ENCODE measurements at regions not wholly inside any gene's neighbourhood (a gene's known extent, or its start where the extent isn't known, plus 50 kb on each side); places are given as distances from the start of the nearest gene placed in this dataset.

DNA sequence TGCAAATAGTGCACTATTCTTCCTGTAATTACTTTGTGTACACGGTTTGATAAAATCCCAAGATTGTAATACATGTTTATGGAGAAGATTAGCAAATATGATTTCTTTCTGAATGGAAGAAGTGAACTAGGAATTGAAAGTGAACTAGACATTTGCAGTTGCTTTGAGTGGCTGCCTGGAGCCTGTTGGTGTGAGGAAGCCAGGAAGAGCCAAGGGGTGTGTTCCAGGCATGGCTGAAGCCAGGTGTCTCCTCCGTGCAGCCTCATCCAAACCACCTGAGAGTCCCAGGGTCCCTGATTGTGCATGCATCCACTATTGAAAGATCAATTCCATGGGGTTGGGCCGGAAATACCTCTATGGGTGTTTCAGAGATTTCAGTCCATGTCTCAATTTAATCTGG is 253.1 kb upstream of the SHH start:
- TF ChIP-seq EZH2phosphoT487 (IDR thresholded peaks at IDR 0.05; ENCODE audit: insufficient read depth, low read depth) (no peak), EZH2 (IDR thresholded peaks at IDR 0.05; ENCODE audit: insufficient read depth, poor library complexity, severe bottlenecking) (no peak)
- no peaks in the 10 kb centered on the region for H3K27me3 ChIP-seq (replicated peaks; ENCODE audit: insufficient read depth)
- no peak overlapping the region for H3K9ac ChIP-seq
- H3K4me1 ChIP-seq (ENCODE audit: insufficient read depth), result no peaks in the 10 kb centered on the region
- no peaks in the 10 kb centered on the region for H3K9me2 ChIP-seq (ENCODE audit: insufficient read depth)
- no peak overlapping the region for H3K4me2 ChIP-seq (ENCODE audit: unreplicated experiment)
- no peak overlapping the region for H3K4me3 ChIP-seq
- H4K20me1 ChIP-seq (ENCODE audit: insufficient read depth), result no peaks in the 10 kb centered on the region
- no peak overlapping the region for H2AFZ ChIP-seq
- in situ Hi-C loops (cut with MboI), result no loop called here
- H3K9me3 ChIP-seq (ENCODE audit: low read depth), result no peaks in the 10 kb centered on the region
- 1 to 2% methylated on average over 3 of the region's 3 CpGs for WGBS, 2 experiments (ENCODE audit: low coverage in 1 of 2, low lambda C conversion rate in 2 of 2, missing lambda C conversion rate in 2 of 2)
- no peaks in the 10 kb centered on the region for H3K36me3 ChIP-seq (ENCODE audit: low read depth)
- no peaks in the 10 kb centered on the region for H3K79me2 ChIP-seq (ENCODE audit: insufficient read depth)
- DNase-seq, result no peak
- no peak overlapping the region for H3K27ac ChIP-seq
- no peaks in the 10 kb centered on the region for H3F3A ChIP-seq (ENCODE audit: insufficient read depth)

DNA sequence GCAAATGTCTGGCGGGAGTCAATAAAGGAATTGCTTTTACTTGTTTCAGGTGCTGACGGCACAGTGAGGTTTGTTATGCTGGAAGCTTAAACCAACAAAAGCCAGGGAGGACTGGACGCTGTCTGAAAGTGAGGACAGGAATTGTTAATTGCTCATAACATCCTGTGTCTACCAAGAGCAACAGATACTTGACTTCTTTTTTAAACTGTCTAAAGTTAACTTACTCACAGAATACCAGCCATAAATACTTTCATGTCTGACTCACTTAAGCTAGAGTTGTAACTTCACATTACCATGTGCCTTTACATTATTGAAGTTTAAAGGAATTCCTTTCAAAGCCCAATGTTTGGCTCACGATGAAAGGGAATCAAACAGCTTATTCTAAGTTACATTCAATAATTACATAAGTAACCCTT is 252.7 kb upstream of the SHH start:
- DNase-seq, result no peak
- Histone ChIP-seq H3K9me3 (ENCODE audit: low read depth) (no peaks in the 10 kb centered on the region), H3F3A (ENCODE audit: insufficient read depth) (no peaks in the 10 kb centered on the region), H4K20me1 (ENCODE audit: insufficient read depth) (no peaks in the 10 kb centered on the region), H3K79me2 (ENCODE audit: insufficient read depth) (no peaks in the 10 kb centered on the region), H3K9ac (no peak overlapping the region), H3K4me1 (ENCODE audit: insufficient read depth) (no peaks in the 10 kb centered on the region), H3K4me2 (ENCODE audit: unreplicated experiment) (no peak overlapping the region), H2AFZ (no peak overlapping the region), H3K9me2 (ENCODE audit: insufficient read depth) (no peaks in the 10 kb centered on the region), H3K27ac (no peak overlapping the region), H3K4me3 (no peak overlapping the region), H3K36me3 (ENCODE audit: low read depth) (no peaks in the 10 kb centered on the region), H3K27me3 (replicated peaks; ENCODE audit: insufficient read depth) (no peaks in the 10 kb centered on the region)
- no peak for TF ChIP-seq EZH2 (IDR thresholded peaks at IDR 0.05; ENCODE audit: insufficient read depth, poor library complexity, severe bottlenecking)
- no peak for TF ChIP-seq EZH2phosphoT487 (IDR thresholded peaks at IDR 0.05; ENCODE audit: insufficient read depth, low read depth)
- in situ Hi-C loops (cut with MboI), result no loop called here
- 0 to 4% methylated on average over 4 of the region's 4 CpGs for WGBS, 2 experiments (ENCODE audit: low coverage in 1 of 2, low lambda C conversion rate in 2 of 2, missing lambda C conversion rate in 2 of 2)

DNA sequence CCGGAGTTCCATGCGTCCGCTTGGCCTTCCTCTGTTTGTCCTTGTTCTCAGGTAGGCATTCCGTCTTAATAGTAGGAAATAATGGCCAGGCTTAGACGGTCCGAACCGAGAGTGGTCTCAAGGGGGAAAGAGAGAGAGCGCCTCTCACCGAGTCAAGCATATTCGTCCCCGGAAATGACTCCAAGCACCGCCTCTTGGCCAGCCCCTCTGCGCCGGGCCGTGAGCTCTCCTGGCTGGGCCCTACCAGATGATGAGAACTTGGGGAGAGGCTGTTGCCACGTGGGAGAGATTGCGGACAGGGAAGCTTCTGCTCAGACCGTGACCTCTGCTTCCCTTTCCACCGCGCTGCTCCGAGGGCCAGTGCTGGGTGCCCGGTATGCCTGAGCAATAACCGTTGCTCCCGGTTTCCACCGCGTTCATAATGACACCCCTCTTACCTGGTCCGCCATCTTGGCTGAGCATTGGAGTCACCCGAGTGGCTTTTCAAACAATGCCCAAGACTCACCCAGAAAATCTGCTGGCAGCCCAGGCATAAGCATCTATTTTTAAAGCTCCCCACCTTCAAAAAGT is 251.1 kb upstream of the SHH start:
- in situ Hi-C loops (cut with MboI), result no loop called here
- TF ChIP-seq EZH2 (IDR thresholded peaks at IDR 0.05; ENCODE audit: insufficient read depth, poor library complexity, severe bottlenecking), result no peak
- no peak for TF ChIP-seq EZH2phosphoT487 (IDR thresholded peaks at IDR 0.05; ENCODE audit: insufficient read depth, low read depth)
- WGBS, 2 experiments (ENCODE audit: low coverage in 1 of 2, low lambda C conversion rate in 2 of 2, missing lambda C conversion rate in 2 of 2), result 52 to 53% methylated on average over 27 to 28 of the region's 28 CpGs

DNA sequence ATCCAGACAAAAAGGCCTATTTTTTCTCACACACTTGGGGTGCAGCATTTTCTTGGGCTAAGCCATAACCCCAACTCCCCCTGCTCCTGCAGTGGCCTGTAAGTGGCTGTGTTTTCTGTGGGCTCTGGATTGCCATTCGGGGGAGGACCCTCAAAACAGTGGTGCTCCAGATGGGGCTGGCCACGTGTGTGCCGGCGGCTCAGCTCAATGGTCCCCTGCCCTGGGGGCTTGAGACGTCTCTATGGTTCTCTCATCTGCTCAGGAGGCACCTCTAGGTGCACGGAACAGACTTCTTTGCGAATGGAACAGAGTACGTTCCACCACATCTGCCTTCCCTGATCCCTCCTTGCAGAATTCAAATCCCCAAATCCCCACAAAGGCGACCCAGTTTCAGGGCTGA is 250.0 kb upstream of the SHH start:
- TF ChIP-seq EZH2phosphoT487 (IDR thresholded peaks at IDR 0.05; ENCODE audit: insufficient read depth, low read depth) (no peak), EZH2 (IDR thresholded peaks at IDR 0.05; ENCODE audit: insufficient read depth, poor library complexity, severe bottlenecking) (no peak)
- H3K9me3 ChIP-seq (ENCODE audit: low read depth), result no peaks in the 10 kb centered on the region
- H3F3A ChIP-seq (ENCODE audit: insufficient read depth), result no peaks in the 10 kb centered on the region
- H2AFZ ChIP-seq, result no peak overlapping the region
- in situ Hi-C loops (cut with MboI), result no loop called here
- H3K27me3 ChIP-seq (replicated peaks; ENCODE audit: insufficient read depth), result no peaks in the 10 kb centered on the region
- no peaks in the 10 kb centered on the region for H3K36me3 ChIP-seq (ENCODE audit: low read depth)
- no peak for DNase-seq
- H3K9me2 ChIP-seq (ENCODE audit: insufficient read depth), result no peaks in the 10 kb centered on the region
- 41 to 46% methylated on average over 9 of the region's 9 CpGs for WGBS, 2 experiments (ENCODE audit: low coverage in 1 of 2, low lambda C conversion rate in 2 of 2, missing lambda C conversion rate in 2 of 2)
- no peaks in the 10 kb centered on the region for H3K4me1 ChIP-seq (ENCODE audit: insufficient read depth)
- no peak overlapping the region for H3K27ac ChIP-seq
- H3K79me2 ChIP-seq (ENCODE audit: insufficient read depth), result no peaks in the 10 kb centered on the region
- H3K9ac ChIP-seq, result no peak overlapping the region
- H3K4me2 ChIP-seq (ENCODE audit: unreplicated experiment), result no peak overlapping the region
- no peaks in the 10 kb centered on the region for H4K20me1 ChIP-seq (ENCODE audit: insufficient read depth)
- no peak overlapping the region for H3K4me3 ChIP-seq

More for the DNA sequence above, 251.1 kb upstream of the SHH start:
- H3K9ac ChIP-seq, result no peak overlapping the region
- no peaks in the 10 kb centered on the region for H3K4me1 ChIP-seq (ENCODE audit: insufficient read depth)
- no peaks in the 10 kb centered on the region for H4K20me1 ChIP-seq (ENCODE audit: insufficient read depth)
- no peaks in the 10 kb centered on the region for H3K27me3 ChIP-seq (replicated peaks; ENCODE audit: insufficient read depth)
- no peak overlapping the region for H3K27ac ChIP-seq
- H3K36me3 ChIP-seq (ENCODE audit: low read depth), result no peaks in the 10 kb centered on the region
- no peaks in the 10 kb centered on the region for H3K9me3 ChIP-seq (ENCODE audit: low read depth)
- no peaks in the 10 kb centered on the region for H3K79me2 ChIP-seq (ENCODE audit: insufficient read depth)
- H3K9me2 ChIP-seq (ENCODE audit: insufficient read depth), result no peaks in the 10 kb centered on the region
- no peak for DNase-seq
- no peaks in the 10 kb centered on the region for H3F3A ChIP-seq (ENCODE audit: insufficient read depth)
- no peak overlapping the region for H2AFZ ChIP-seq
- H3K4me2 ChIP-seq (ENCODE audit: unreplicated experiment), result no peak overlapping the region
- no peak overlapping the region for H3K4me3 ChIP-seq

Data from GM23248 (cell line).